Peyer's patch (tissue), 4 donors: ENCODE measurements at regions not wholly inside any gene's neighbourhood (a gene's known extent, or its start where the extent isn't known, plus 50 kb on each side); places are given as distances from the start of the nearest gene placed in this dataset.

ENCODE experiments used
- POLR2A ChIP-seq, 2 donors: fragments of 450-650 bp; IDR thresholded peaks; one replicate each; pipeline ENCODE4 v1.5.1; 2017; ENCODE audit warnings: antibody characterized with exemption in 2 of 2, mild to moderate bottlenecking in 2 of 2, moderate library complexity in 2 of 2
- TF ChIP-seq, protein P1 (sequence below), 6 experiments: fragments of 450-650 bp in 4 of 6; fragments of 200-600 bp in 2 of 6; sonication (generic) in 1 of 6; IDR thresholded peaks; one replicate each; pipeline ENCODE4 v1.5.1; 2017 to 2019; ENCODE audit warnings: antibody characterized with exemption in 6 of 6, mild to moderate bottlenecking in 3 of 6, moderate library complexity in 1 of 6

DNA sequence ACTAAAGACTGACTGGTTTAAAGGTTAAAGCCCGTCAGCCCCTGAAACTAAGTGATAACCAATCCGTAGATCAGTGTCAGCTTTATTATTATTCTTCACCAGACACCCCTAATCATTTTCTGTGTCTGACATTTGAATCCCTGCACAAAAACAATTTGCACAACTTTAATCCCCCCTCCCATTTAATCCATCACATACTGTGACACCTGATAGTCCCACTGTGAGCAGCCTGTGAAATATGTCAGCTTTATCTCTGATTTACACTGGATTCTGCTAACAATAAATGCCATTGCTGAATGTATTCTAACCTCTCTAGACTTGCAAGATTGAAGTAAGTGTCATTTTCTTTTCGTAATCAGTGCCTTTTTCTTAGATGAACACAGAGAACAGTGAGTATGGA is 2089.0 kb upstream of the RAG2 start:
- TF ChIP-seq, protein P1, sequence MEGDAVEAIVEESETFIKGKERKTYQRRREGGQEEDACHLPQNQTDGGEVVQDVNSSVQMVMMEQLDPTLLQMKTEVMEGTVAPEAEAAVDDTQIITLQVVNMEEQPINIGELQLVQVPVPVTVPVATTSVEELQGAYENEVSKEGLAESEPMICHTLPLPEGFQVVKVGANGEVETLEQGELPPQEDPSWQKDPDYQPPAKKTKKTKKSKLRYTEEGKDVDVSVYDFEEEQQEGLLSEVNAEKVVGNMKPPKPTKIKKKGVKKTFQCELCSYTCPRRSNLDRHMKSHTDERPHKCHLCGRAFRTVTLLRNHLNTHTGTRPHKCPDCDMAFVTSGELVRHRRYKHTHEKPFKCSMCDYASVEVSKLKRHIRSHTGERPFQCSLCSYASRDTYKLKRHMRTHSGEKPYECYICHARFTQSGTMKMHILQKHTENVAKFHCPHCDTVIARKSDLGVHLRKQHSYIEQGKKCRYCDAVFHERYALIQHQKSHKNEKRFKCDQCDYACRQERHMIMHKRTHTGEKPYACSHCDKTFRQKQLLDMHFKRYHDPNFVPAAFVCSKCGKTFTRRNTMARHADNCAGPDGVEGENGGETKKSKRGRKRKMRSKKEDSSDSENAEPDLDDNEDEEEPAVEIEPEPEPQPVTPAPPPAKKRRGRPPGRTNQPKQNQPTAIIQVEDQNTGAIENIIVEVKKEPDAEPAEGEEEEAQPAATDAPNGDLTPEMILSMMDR (IDR thresholded peaks at IDR 0.05) = no peak
- TF ChIP-seq POLR2A (IDR thresholded peaks at IDR 0.05) = no peak
